ENCODE measurements at regions not wholly inside any gene's neighbourhood (a gene's known extent, or its start where the extent isn't known, plus 50 kb on each side); places are given as distances from the start of the nearest gene placed in this dataset.

DNA sequence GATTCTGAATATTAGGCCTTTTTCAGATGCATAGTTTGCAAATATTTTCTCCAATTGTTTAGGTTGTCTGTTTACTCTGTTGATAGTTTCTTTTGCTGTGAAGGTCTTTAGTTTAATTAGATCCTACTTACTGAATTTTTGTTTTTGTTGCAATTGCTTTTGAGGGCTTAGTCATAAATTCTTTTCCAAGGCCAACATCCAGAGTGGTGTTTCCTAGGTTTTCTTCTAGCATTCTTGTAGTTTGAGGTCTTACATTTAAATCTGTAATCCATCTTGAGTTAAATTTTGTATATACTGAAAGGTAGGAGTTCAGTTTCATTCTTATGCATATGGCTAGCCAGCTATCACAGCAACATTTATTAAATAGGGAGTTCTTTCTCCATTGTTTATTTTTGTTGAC is 404.8 kb downstream of the LNPK start (continued):
- no peak for TF ChIP-seq HDAC6 (IDR thresholded peaks at IDR 0.05; ENCODE audit: low read depth, low read length)
- no peak for TF ChIP-seq POLR2A (IDR thresholded peaks at IDR 0.05; ENCODE audit: control extremely low read depth in 1 of 2, low read depth in 2 of 2, low read length in 2 of 2)
- TF ChIP-seq CBX5 (IDR thresholded peaks at IDR 0.05; ENCODE audit: low read depth, low read length), result no peak

All from H1 (cell line).